ENCODE measurements at regions not wholly inside any gene's neighbourhood (a gene's known extent, or its start where the extent isn't known, plus 50 kb on each side); places are given as distances from the start of the nearest gene placed in this dataset.

- Mint-ChIP-seq H3K4me3 (no peak overlapping the region), H3K27me3 (ENCODE audit: low read depth in 3 of 3) (peaks cover 0 to 2% (median 1%) of the 10 kb centered on the region in 3 donors), H3K27ac (no peak overlapping the region), H3K4me1 (peaks cover 19% of the 10 kb centered on the region), H3K36me3 (no peaks in the 10 kb centered on the region), H3K9me3 (peaks cover 0 to 3% (median 0%) of the 10 kb centered on the region in 7 donors)
- H3K9ac ChIP-seq (ENCODE audit: insufficient read depth, low read length, poor library complexity, severe bottlenecking), result no peak overlapping the region
- H3K27ac ChIP-seq (ENCODE audit: low read depth in 1 of 2, low read length in 2 of 2), result no peak overlapping the region
- peaks cover 12 to 16% of the 10 kb centered on the region in 2 donors for H3K4me1 ChIP-seq (ENCODE audit: control insufficient read depth in 1 of 2, insufficient read depth in 2 of 2, low read length in 2 of 2)
- TF ChIP-seq CTCF (IDR thresholded peaks at IDR 0.05), result no peak
- no peak overlapping the region for H2AFZ ChIP-seq (ENCODE audit: insufficient read depth, low read depth, low read length, poor library complexity, severe bottlenecking)
- no peaks in the 10 kb centered on the region for H4K20me1 ChIP-seq (ENCODE audit: insufficient read depth, low read length)
- H3K79me2 ChIP-seq (ENCODE audit: insufficient read depth, low read length), result no peaks in the 10 kb centered on the region
- no peak for DNase-seq
- no peaks in the 10 kb centered on the region for H3K27me3 ChIP-seq (ENCODE audit: control insufficient read depth in 2 of 2, insufficient read depth in 2 of 2, low read length in 2 of 2)
- H3K4me3 ChIP-seq (replicated peaks in 1 of 3; ENCODE audit: low read depth in 2 of 3, low read length in 3 of 3), result no peak overlapping the region
- intact Hi-C loops (cut with micrococcal nuclease), result no loop called here
- no peak overlapping the region for H3K4me2 ChIP-seq (replicated peaks; ENCODE audit: extremely low read depth, low read length, poor library complexity, severe bottlenecking)
- WGBS (ENCODE audit: insufficient coverage), result no CpG with 5 or more reads among the region's 2 CpGs
- H3K36me3 ChIP-seq (replicated peaks in 1 of 2; ENCODE audit: control insufficient read depth in 1 of 2, insufficient read depth in 2 of 2, low read length in 2 of 2), result no peaks in the 10 kb centered on the region
- H3K9me3 ChIP-seq (replicated peaks in 1 of 2; ENCODE audit: control insufficient read depth in 1 of 2, insufficient read depth in 1 of 2, low read length in 2 of 2), result no peaks in the 10 kb centered on the region
Measured at GRCh38 chrX:134742573-134742972, 54.4 kb downstream of the PABIR2 start.

GRCh38 chrX:134741746-134742145 lies 55.3 kb downstream of the PABIR2 start:
- H2AFZ ChIP-seq (ENCODE audit: insufficient read depth, low read depth, low read length, poor library complexity, severe bottlenecking), result no peak overlapping the region
- H3K27me3 ChIP-seq (ENCODE audit: control insufficient read depth in 2 of 2, insufficient read depth in 2 of 2, low read length in 2 of 2), result no peaks in the 10 kb centered on the region
- Mint-ChIP-seq H3K4me1 (peaks cover 19% of the 10 kb centered on the region), H3K27me3 (ENCODE audit: low read depth in 3 of 3) (peaks cover 0 to 2% (median 1%) of the 10 kb centered on the region in 3 donors), H3K27ac (no peak overlapping the region), H3K4me3 (no peak overlapping the region), H3K36me3 (no peaks in the 10 kb centered on the region), H3K9me3 (peaks cover 0 to 3% (median 0%) of the 10 kb centered on the region in 7 donors)
- no peak overlapping the region for H3K4me2 ChIP-seq (replicated peaks; ENCODE audit: extremely low read depth, low read length, poor library complexity, severe bottlenecking)
- intact Hi-C loops (cut with micrococcal nuclease), result no loop called here
- H3K27ac ChIP-seq (ENCODE audit: low read depth in 1 of 2, low read length in 2 of 2), result no peak overlapping the region
- no CpG with 5 or more reads among the region's 2 CpGs for WGBS (ENCODE audit: insufficient coverage)
- H3K9me3 ChIP-seq (replicated peaks in 1 of 2; ENCODE audit: control insufficient read depth in 1 of 2, insufficient read depth in 1 of 2, low read length in 2 of 2), result no peaks in the 10 kb centered on the region
- H3K4me3 ChIP-seq (replicated peaks in 1 of 3; ENCODE audit: low read depth in 2 of 3, low read length in 3 of 3), result no peak overlapping the region
- no peaks in the 10 kb centered on the region for H4K20me1 ChIP-seq (ENCODE audit: insufficient read depth, low read length)
- H3K4me1 ChIP-seq (ENCODE audit: control insufficient read depth in 1 of 2, insufficient read depth in 2 of 2, low read length in 2 of 2), result peaks cover 12 to 16% of the 10 kb centered on the region in 2 donors
- no peak for TF ChIP-seq CTCF (IDR thresholded peaks at IDR 0.05)
- DNase-seq, result no peak
- H3K79me2 ChIP-seq (ENCODE audit: insufficient read depth, low read length), result no peaks in the 10 kb centered on the region
- H3K9ac ChIP-seq (ENCODE audit: insufficient read depth, low read length, poor library complexity, severe bottlenecking), result no peak overlapping the region
- no peaks in the 10 kb centered on the region for H3K36me3 ChIP-seq (replicated peaks in 1 of 2; ENCODE audit: control insufficient read depth in 1 of 2, insufficient read depth in 2 of 2, low read length in 2 of 2)

Data from CD14-positive monocyte (primary cell).